H1 (cell line): ENCODE measurements at regions not wholly inside any gene's neighbourhood (a gene's known extent, or its start where the extent isn't known, plus 50 kb on each side); places are given as distances from the start of the nearest gene placed in this dataset.

Experiments used
- CTCF ChIA-PET: fragments of 300-600 bp; sonication (Branson Sonifier 250); formaldehyde crosslinking; loops from one replicate; lab custom pipeline; 2021; ENCODE audit not compliant: partially characterized antibody; lab: Charles Lee
- POLR2A ChIA-PET: fragments of 300-600 bp; sonication (Branson Sonifier 250); formaldehyde crosslinking; loops from one replicate; lab custom pipeline; 2021; ENCODE audit warnings: inconsistent platforms; ENCODE audit not compliant: partially characterized antibody; lab: Charles Lee
- DNase-seq, 2 experiments: peaks; one replicate each; pipeline versions ENCODE4 v3.0.0 to v3.0.0-alpha.2; 2010 to 2022; ENCODE audit warnings: low spot score in 2 of 2, low read depth in 1 of 2, mixed read lengths in 1 of 2
- FAIRE-seq: peaks from 2 replicates; lab custom pipeline; 2011; peaks lifted over from hg19 to GRCh38; lab: Jason Lieb, UNC
- H2AFZ ChIP-seq: 2 replicates; pipeline ENCODE4 v1.8.1; 2012; ENCODE audit warnings: low read length, inconsistent platforms
- H2AK5ac ChIP-seq: 2 replicates; pipeline ENCODE4 v1.6.1; 2013; ENCODE audit warnings: low read depth, low read length
- H2BK120ac ChIP-seq: replicated peaks from 2 replicates; pipeline ENCODE3; 2013; ENCODE audit warnings: low read depth, low read length, inconsistent platforms
- H2BK12ac ChIP-seq: 2 replicates; pipeline ENCODE4 v1.6.1; 2013; ENCODE audit warnings: low read depth, low read length
- H2BK15ac ChIP-seq: 2 replicates; pipeline ENCODE4 v1.6.1; 2013; ENCODE audit warnings: low read length
- H2BK20ac ChIP-seq: 2 replicates; pipeline ENCODE4 v1.6.1; 2013; ENCODE audit warnings: low read length
- H2BK5ac ChIP-seq: 2 replicates; pipeline ENCODE4 v1.6.1; 2013; ENCODE audit warnings: low read depth, low read length
- H3K14ac ChIP-seq: 2 replicates; pipeline ENCODE4 v1.6.1; 2013; ENCODE audit warnings: inconsistent platforms; ENCODE audit not compliant: insufficient read length
- H3K18ac ChIP-seq: 2 replicates; pipeline ENCODE4 v1.6.1; 2013; ENCODE audit warnings: low read length; ENCODE audit errors: extremely low read depth
- H3K23ac ChIP-seq: 2 replicates; pipeline ENCODE4 v1.6.1; 2013; ENCODE audit warnings: inconsistent platforms; ENCODE audit not compliant: insufficient read length
- H3K23me2 ChIP-seq: 2 replicates; pipeline ENCODE4 v1.6.1; 2013; ENCODE audit warnings: low read depth, low read length
- H3K27ac ChIP-seq: 2 replicates; pipeline ENCODE4 v1.6.1; 2011; ENCODE audit warnings: low read depth, low read length, inconsistent platforms
- H3K27me3 ChIP-seq, 4 experiments: replicated peaks in 1 of 4; 1 replicate in 1 of 4; 2 replicates in 3 of 4; pipeline versions ENCODE4 v1.6.1 to v1.8.1; 2011 to 2013; ENCODE audit warnings: low read length in 3 of 4, mild to moderate bottlenecking in 3 of 4, inconsistent platforms in 2 of 4, mixed read lengths in 2 of 4, moderate library complexity in 1 of 4; ENCODE audit not compliant: control insufficient read depth in 3 of 4, insufficient read depth in 3 of 4; ENCODE audit errors: extremely low read depth in 1 of 4
- H3K36me3 ChIP-seq, 4 experiments: 2 replicates each; pipeline versions ENCODE4 v1.6.1 to v1.8.1; 2011 to 2013; ENCODE audit warnings: mild to moderate bottlenecking in 4 of 4, low read length in 3 of 4, moderate library complexity in 2 of 4, control low read depth in 1 of 4, inconsistent platforms in 1 of 4; ENCODE audit not compliant: insufficient read depth in 4 of 4, control insufficient read depth in 2 of 4
- H3K4ac ChIP-seq: replicated peaks from 2 replicates; pipeline ENCODE3; 2013; ENCODE audit warnings: low read length, low read depth, mixed read lengths, inconsistent platforms; ENCODE audit not compliant: insufficient read length
- H3K4me1 ChIP-seq, 4 experiments: replicated peaks in 1 of 4; 1 replicate in 1 of 4; 2 replicates in 3 of 4; pipeline versions ENCODE4 v1.6.1 to v1.8.1; 2011 to 2013; ENCODE audit warnings: low read length in 3 of 4, inconsistent platforms in 2 of 4, mixed read lengths in 1 of 4; ENCODE audit not compliant: insufficient read depth in 4 of 4, control insufficient read depth in 3 of 4
- H3K4me2 ChIP-seq, 2 experiments: 2 replicates each; pipeline versions ENCODE4 v1.6.1 to v1.8.1; 2011 to 2013; ENCODE audit warnings: low read depth in 2 of 2, low read length in 2 of 2, control low read depth in 1 of 2, inconsistent platforms in 1 of 2, mild to moderate bottlenecking in 1 of 2; ENCODE audit not compliant: insufficient read depth in 1 of 2
- H3K4me3 ChIP-seq, 4 experiments: fragments of 200-600, 300-600 bp in 1 of 4; sonication (generic), shearing (Covaris generic), sonication (Bioruptor Twin) in 1 of 4; 2 replicates each; pipeline versions ENCODE4 v1.5.1 to v1.8.1; 2011 to 2016; ENCODE audit warnings: low read length in 4 of 4, low read depth in 3 of 4, control low read depth in 2 of 4, inconsistent platforms in 2 of 4, mild to moderate bottlenecking in 2 of 4, mixed read lengths in 1 of 4, moderate library complexity in 1 of 4; ENCODE audit not compliant: insufficient read depth in 2 of 4; ENCODE audit errors: extremely low read depth in 1 of 4
- H3K56ac ChIP-seq: replicated peaks from 2 replicates; pipeline ENCODE3; 2013; ENCODE audit warnings: low read depth, mild to moderate bottlenecking, mixed read lengths, low read length, inconsistent platforms; ENCODE audit not compliant: insufficient read length
- H3K79me1 ChIP-seq: 2 replicates; pipeline ENCODE4 v1.6.1; 2013; ENCODE audit warnings: low read depth, low read length, control low read depth
- H3K79me2 ChIP-seq, 2 experiments: 2 replicates each; pipeline versions ENCODE4 v1.6.1 to v1.8.1; 2012 to 2013; ENCODE audit warnings: low read length in 2 of 2, mild to moderate bottlenecking in 2 of 2, inconsistent platforms in 1 of 2; ENCODE audit not compliant: insufficient read depth in 2 of 2, control insufficient read depth in 1 of 2
- H3K9ac ChIP-seq, 4 experiments: replicated peaks in 1 of 4; 1 replicate in 1 of 4; 2 replicates in 3 of 4; pipeline versions ENCODE4 v1.6.1 to v1.8.1; 2011 to 2013; ENCODE audit warnings: low read depth in 3 of 4, low read length in 3 of 4, control low read depth in 2 of 4, mild to moderate bottlenecking in 2 of 4, moderate library complexity in 2 of 4, inconsistent platforms in 1 of 4; ENCODE audit errors: extremely low read depth in 1 of 4
- H3K9me3 ChIP-seq, 2 experiments: 2 replicates each; pipeline versions ENCODE4 v1.6.1 to v1.8.1; 2012 to 2013; ENCODE audit warnings: mild to moderate bottlenecking in 2 of 2, moderate library complexity in 2 of 2, control low read depth in 1 of 2, inconsistent platforms in 1 of 2, low read depth in 1 of 2, low read length in 1 of 2, mixed read lengths in 1 of 2; ENCODE audit not compliant: insufficient read depth in 2 of 2
- H4K20me1 ChIP-seq, 2 experiments: replicated peaks in 1 of 2; 2 replicates each; pipeline versions ENCODE3 to v1.8.1; 2011 to 2013; ENCODE audit warnings: inconsistent platforms in 2 of 2, low read length in 2 of 2, mild to moderate bottlenecking in 1 of 2; ENCODE audit not compliant: insufficient read depth in 2 of 2, control insufficient read depth in 1 of 2
- H4K5ac ChIP-seq: 2 replicates; pipeline ENCODE4 v1.6.1; 2013; ENCODE audit warnings: low read length, low read depth, mixed read lengths, inconsistent platforms; ENCODE audit not compliant: insufficient read length
- H4K8ac ChIP-seq: 2 replicates; pipeline ENCODE4 v1.8.0; 2013; ENCODE audit warnings: mild to moderate bottlenecking, moderate library complexity, low read length, inconsistent platforms; ENCODE audit not compliant: insufficient read depth; ENCODE audit errors: extremely low read depth
- H4K91ac ChIP-seq: replicated peaks from 2 replicates; pipeline ENCODE3; 2013; ENCODE audit warnings: low read length, mixed read lengths, inconsistent platforms; ENCODE audit not compliant: insufficient read length
- BRCA1 ChIP-seq: IDR thresholded peaks from 2 replicates; pipeline ENCODE4 v1.6.1; 2012; ENCODE audit warnings: low read depth, low read length, improper control_type of control experiment
- CBX5 ChIP-seq: fragments of 300-800, 300-1000 bp; sonication (generic); IDR thresholded peaks from 2 replicates; pipeline ENCODE4 v1.7.1; 2016; ENCODE audit warnings: antibody characterized with exemption, low read length, low read depth
- CREB1 ChIP-seq: IDR thresholded peaks from 2 replicates; pipeline ENCODE4 v1.6.1; 2012; ENCODE audit warnings: inconsistent platforms
- CTBP2 ChIP-seq: IDR thresholded peaks from 2 replicates; pipeline ENCODE4 v1.7.0; 2011; ENCODE audit warnings: borderline replicate concordance, mild to moderate bottlenecking, moderate library complexity, mixed read lengths, low read length; ENCODE audit not compliant: insufficient read depth, insufficient read length
- EGR1 ChIP-seq: IDR thresholded peaks from 2 replicates; pipeline ENCODE4 v1.6.1; 2011; ENCODE audit warnings: low read depth, low read length, borderline replicate concordance
- FOSL1 ChIP-seq: IDR thresholded peaks from 2 replicates; pipeline ENCODE4 v1.6.1; 2011; ENCODE audit warnings: mild to moderate bottlenecking, low read depth, low read length, moderate library complexity; ENCODE audit not compliant: insufficient read depth
- HDAC2 ChIP-seq, 2 experiments: fragments of 300-600 bp in 1 of 2; sonication (generic) in 1 of 2; IDR thresholded peaks; 2 replicates each; pipeline ENCODE4 v1.6.1; 2011 to 2012; ENCODE audit warnings: low read depth in 2 of 2, low read length in 2 of 2, mild to moderate bottlenecking in 2 of 2, moderate library complexity in 2 of 2, borderline replicate concordance in 1 of 2, inconsistent platforms in 1 of 2
- JUND ChIP-seq: IDR thresholded peaks from 2 replicates; pipeline ENCODE4 v1.6.1; 2011; ENCODE audit warnings: mild to moderate bottlenecking, improper control_type of control experiment, low read length
- KDM4A ChIP-seq: IDR thresholded peaks from one replicate; pipeline ENCODE4 v1.7.1; 2012; ENCODE audit warnings: low read depth, mild to moderate bottlenecking, moderate library complexity, low read length, inconsistent platforms; ENCODE audit not compliant: severe bottlenecking
- MAFK ChIP-seq: IDR thresholded peaks from 2 replicates; pipeline ENCODE4 v1.6.1; 2012; ENCODE audit warnings: low read depth, mild to moderate bottlenecking, improper control_type of control experiment, low read length
- POLR2A ChIP-seq, 2 experiments: IDR thresholded peaks; 1 replicate in 1 of 2; 2 replicates in 1 of 2; pipeline ENCODE4 v1.6.1; 2011; ENCODE audit warnings: low read depth in 2 of 2, low read length in 2 of 2, mild to moderate bottlenecking in 2 of 2; ENCODE audit errors: control extremely low read depth in 1 of 2
- POU5F1 ChIP-seq: IDR thresholded peaks from 2 replicates; pipeline ENCODE4 v1.6.1; 2011; ENCODE audit warnings: low read depth, mild to moderate bottlenecking, low read length, moderate library complexity
- RFX5 ChIP-seq: IDR thresholded peaks from 2 replicates; pipeline ENCODE4 v1.6.1; 2011; ENCODE audit warnings: low read depth, low read length, improper control_type of control experiment, borderline replicate concordance
- SIX5 ChIP-seq: IDR thresholded peaks from 2 replicates; pipeline ENCODE4 v1.6.1; 2011; ENCODE audit warnings: mild to moderate bottlenecking, low read depth, low read length
- SP4 ChIP-seq: IDR thresholded peaks from 2 replicates; pipeline ENCODE4 v1.6.1; 2012; ENCODE audit warnings: low read length, inconsistent platforms
- SRF ChIP-seq: IDR thresholded peaks from 2 replicates; pipeline ENCODE4 v1.6.1; 2011; ENCODE audit warnings: mild to moderate bottlenecking, low read depth, low read length, moderate library complexity
- SUZ12 ChIP-seq: fragments of 200-600 bp; sonication (generic); IDR thresholded peaks from 2 replicates; pipeline ENCODE4 v1.6.1; 2012; ENCODE audit warnings: mild to moderate bottlenecking, inconsistent platforms, low read length, moderate library complexity, mixed read lengths
- WGBS, 2 experiments: shearing (Covaris generic) in 1 of 2; methylation state at CpG; one replicate each; pipeline versions ENCODE4 v1.1.6 to v1.1.7; 2013 to 2015; ENCODE audit warnings: low lambda C conversion rate in 2 of 2, mixed read lengths in 2 of 2, inconsistent platforms in 1 of 2, low coverage in 1 of 2, missing lambda C conversion rate in 1 of 2; ENCODE audit not compliant: insufficient replicate concordance in 2 of 2, insufficient coverage in 1 of 2, insufficient read length in 1 of 2; ENCODE audit errors: extremely low coverage in 1 of 2, missing lambda C conversion rate in 1 of 2; 5-methylcytosine and 5-hydroxymethylcytosine counted together

DNA sequence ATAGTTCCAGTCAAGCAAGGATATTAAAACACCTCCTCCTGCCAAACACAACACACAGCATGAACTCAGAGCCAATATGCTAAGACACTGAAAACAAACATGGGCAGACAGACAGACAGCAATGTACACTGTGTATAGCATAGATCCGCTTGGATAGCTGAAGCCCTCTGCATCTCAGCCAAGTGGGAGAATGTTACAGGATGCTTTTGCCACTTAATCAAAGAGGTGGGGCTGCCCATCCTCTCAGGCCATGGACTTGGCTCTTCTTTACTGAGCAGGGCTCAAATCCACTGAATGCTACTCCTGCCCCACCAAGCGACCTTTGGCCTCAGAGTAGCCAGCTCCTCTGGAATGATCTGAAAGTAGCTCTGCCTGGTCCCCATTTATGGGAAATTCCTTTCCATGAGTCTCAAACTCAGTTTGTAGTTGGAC is 64.7 kb upstream of the NGF start:
- H3K23me2 ChIP-seq, result no peaks in the 10 kb centered on the region
- H3K79me1 ChIP-seq, result no peaks in the 10 kb centered on the region
- no peak overlapping the region for H2AK5ac ChIP-seq
- no peak overlapping the region for H3K23ac ChIP-seq
- H3K9ac ChIP-seq, result no peak overlapping the region
- H3K9me3 ChIP-seq, result no peaks in the 10 kb centered on the region
- H2BK15ac ChIP-seq, result no peak overlapping the region
- H3K4ac ChIP-seq, result no peak overlapping the region
- no peak overlapping the region for H2AFZ ChIP-seq
- no peaks in the 10 kb centered on the region for H3K27me3 ChIP-seq
- H4K8ac ChIP-seq, result no peak overlapping the region
- no peaks in the 10 kb centered on the region for H3K79me2 ChIP-seq
- no peak overlapping the region for H3K14ac ChIP-seq
- ChIA-PET POLR2A (no interaction called here), CTCF (no interaction called here)
- TF ChIP-seq BRCA1 (no peak), KDM4A (no peak), POU5F1 (no peak), CTBP2 (no peak), EGR1 (no peak), MAFK (no peak), HDAC2 (IDR thresholded peaks at IDR 0.05; ENCODE audit: borderline replicate concordance in 1 of 2, low read depth in 2 of 2, low read length in 2 of 2) (no peak), SIX5 (no peak), JUND (no peak), RFX5 (no peak), SP4 (no peak), SUZ12 (no peak), CBX5 (no peak), POLR2A (IDR thresholded peaks at IDR 0.05; ENCODE audit: control extremely low read depth in 1 of 2, low read depth in 2 of 2, low read length in 2 of 2) (no peak), CREB1 (no peak), FOSL1 (no peak), SRF (no peak)
- H4K20me1 ChIP-seq, result no peaks in the 10 kb centered on the region
- H2BK12ac ChIP-seq, result no peak overlapping the region
- H3K4me3 ChIP-seq, result no peak overlapping the region
- no peak overlapping the region for H2BK20ac ChIP-seq
- H3K4me2 ChIP-seq, result no peak overlapping the region
- no peak overlapping the region for H2BK120ac ChIP-seq
- no peaks in the 10 kb centered on the region for H3K4me1 ChIP-seq
- no peak overlapping the region for H4K91ac ChIP-seq
- no peak overlapping the region for H3K27ac ChIP-seq
- no peak for FAIRE-seq
- H3K56ac ChIP-seq, result no peak overlapping the region
- no peak overlapping the region for H4K5ac ChIP-seq
- no peak overlapping the region for H2BK5ac ChIP-seq
- H3K36me3 ChIP-seq, result no peaks in the 10 kb centered on the region
- no peak for DNase-seq
- no peak overlapping the region for H3K18ac ChIP-seq
- WGBS, 2 experiments, result 83% methylated on average over 2 of the region's 2 CpGs; no CpG with 5 or more reads in 1 of the 2 experiments
